ENCODE measurements at regions not wholly inside any gene's neighbourhood (a gene's known extent, or its start where the extent isn't known, plus 50 kb on each side); places are given as distances from the start of the nearest gene placed in this dataset.

GRCh38 chr22:49162841-49163240 lies 664.8 kb downstream of the BRD1 start:
- no peak for DNase-seq (ENCODE audit: low read depth)
- TF ChIP-seq POLR2A (IDR thresholded peaks at IDR 0.05; ENCODE audit: extremely low read depth, insufficient read length) (no peak), CTCF (IDR thresholded peaks at IDR 0.05; ENCODE audit: low read depth, low read length) (no peak), MYC (IDR thresholded peaks at IDR 0.05; ENCODE audit: low read depth, low read length) (no peak), MAX (IDR thresholded peaks at IDR 0.05; ENCODE audit: low read depth, low read length) (no peak)
- no peak overlapping the region for H3K4me3 ChIP-seq (ENCODE audit: low read depth, low read length)

GRCh38 chr22:49161002-49161850 lies 666.4 kb downstream of the BRD1 start:
- DNase-seq (ENCODE audit: low read depth), result no peak
- TF ChIP-seq POLR2A (IDR thresholded peaks at IDR 0.05; ENCODE audit: extremely low read depth, insufficient read length), result no peak
- no peak for TF ChIP-seq MAX (IDR thresholded peaks at IDR 0.05; ENCODE audit: low read depth, low read length)
- no peak for TF ChIP-seq MYC (IDR thresholded peaks at IDR 0.05; ENCODE audit: low read depth, low read length)
- no peak overlapping the region for H3K4me3 ChIP-seq (ENCODE audit: low read depth, low read length)

- DNase-seq (ENCODE audit: low read depth), result no peak
- TF ChIP-seq CTCF (IDR thresholded peaks at IDR 0.05; ENCODE audit: low read depth, low read length) (no peak), POLR2A (IDR thresholded peaks at IDR 0.05; ENCODE audit: extremely low read depth, insufficient read length) (no peak), MAX (IDR thresholded peaks at IDR 0.05; ENCODE audit: low read depth, low read length) (no peak), MYC (IDR thresholded peaks at IDR 0.05; ENCODE audit: low read depth, low read length) (no peak)
- no peak overlapping the region for H3K4me3 ChIP-seq (ENCODE audit: low read depth, low read length)
Measured at GRCh38 chr22:49160261-49161001, 667.2 kb downstream of the BRD1 start.

GRCh38 chr22:49159711-49160110 lies 668.0 kb downstream of the BRD1 start:
- no peak overlapping the region for H3K4me3 ChIP-seq (ENCODE audit: low read depth, low read length)
- DNase-seq (ENCODE audit: low read depth), result no peak
- TF ChIP-seq CTCF (IDR thresholded peaks at IDR 0.05; ENCODE audit: low read depth, low read length) (no peak), MAX (IDR thresholded peaks at IDR 0.05; ENCODE audit: low read depth, low read length) (no peak), POLR2A (IDR thresholded peaks at IDR 0.05; ENCODE audit: extremely low read depth, insufficient read length) (no peak), MYC (IDR thresholded peaks at IDR 0.05; ENCODE audit: low read depth, low read length) (no peak)

GRCh38 chr22:49158741-49159564 lies 668.7 kb downstream of the BRD1 start:
- no peak for DNase-seq (ENCODE audit: low read depth)
- no peak overlapping the region for H3K4me3 ChIP-seq (ENCODE audit: low read depth, low read length)
- TF ChIP-seq CTCF (IDR thresholded peaks at IDR 0.05; ENCODE audit: low read depth, low read length) (no peak), MYC (IDR thresholded peaks at IDR 0.05; ENCODE audit: low read depth, low read length) (no peak), MAX (IDR thresholded peaks at IDR 0.05; ENCODE audit: low read depth, low read length) (no peak), POLR2A (IDR thresholded peaks at IDR 0.05; ENCODE audit: extremely low read depth, insufficient read length) (no peak)

Data from NB4 (cell line).